NCI-H82 treated with DMSO at 0.1 percent for 48 hours (cell line): ENCODE measurements at regions not wholly inside any gene's neighbourhood (a gene's known extent, or its start where the extent isn't known, plus 50 kb on each side); places are given as distances from the start of the nearest gene placed in this dataset.

ENCODE experiments used
- DNase-seq: peaks from one replicate; lab custom pipeline; 2025; ENCODE audit not compliant: unreplicated experiment; lab: John Stamatoyannopoulos, UW

DNA sequence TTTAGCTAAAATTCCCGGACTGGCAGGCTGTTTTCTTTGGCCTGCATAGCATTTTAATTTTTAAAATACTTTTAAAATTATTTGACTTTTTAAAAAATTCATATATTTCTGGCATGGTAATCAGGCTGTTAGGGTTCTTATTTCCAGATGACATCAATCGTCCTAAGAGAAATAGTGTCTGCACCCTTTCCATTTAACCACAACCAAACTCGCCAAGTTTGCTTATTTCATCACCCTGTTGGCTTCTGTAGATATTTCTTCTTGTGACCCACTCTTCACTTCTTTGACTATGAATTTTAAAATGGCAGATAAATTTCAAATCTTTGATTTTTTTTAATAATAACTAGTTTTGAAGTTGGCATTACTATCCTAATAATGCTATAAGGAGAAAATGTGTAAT lies 675.7 kb upstream of the FTMT start:
- no peak for DNase-seq

DNA sequence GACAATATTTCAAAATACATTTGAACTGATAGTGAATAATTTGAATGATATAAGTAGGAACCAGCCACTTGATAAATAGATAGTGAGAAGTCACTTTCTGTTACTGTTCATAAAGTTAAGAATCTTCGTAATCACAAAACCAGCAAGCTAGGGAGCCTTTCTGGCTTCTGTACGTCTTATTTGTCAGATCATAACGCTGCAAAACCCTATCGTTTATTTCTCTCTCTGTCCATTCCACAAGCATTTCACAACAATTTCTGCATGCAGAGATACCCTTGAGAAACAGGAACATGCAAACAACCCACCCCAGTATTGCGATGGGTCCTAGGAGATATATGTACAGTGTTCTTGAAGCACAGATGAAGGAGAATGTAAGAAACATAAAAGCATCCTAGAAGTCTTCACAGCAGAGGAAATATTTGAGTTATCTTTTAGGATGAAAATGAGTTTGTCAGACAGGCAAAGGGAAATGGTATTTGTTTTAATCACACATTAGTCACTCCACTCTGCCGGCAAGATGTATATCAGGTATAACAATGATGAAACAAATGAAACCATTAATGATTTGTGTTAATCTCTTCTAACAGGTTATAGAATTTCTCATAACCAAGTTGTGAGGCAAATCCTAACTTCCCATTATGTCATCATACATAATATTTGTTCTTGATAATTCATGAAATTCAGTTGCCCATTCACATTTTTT lies 668.7 kb upstream of the FTMT start:
- no peak for DNase-seq

DNA sequence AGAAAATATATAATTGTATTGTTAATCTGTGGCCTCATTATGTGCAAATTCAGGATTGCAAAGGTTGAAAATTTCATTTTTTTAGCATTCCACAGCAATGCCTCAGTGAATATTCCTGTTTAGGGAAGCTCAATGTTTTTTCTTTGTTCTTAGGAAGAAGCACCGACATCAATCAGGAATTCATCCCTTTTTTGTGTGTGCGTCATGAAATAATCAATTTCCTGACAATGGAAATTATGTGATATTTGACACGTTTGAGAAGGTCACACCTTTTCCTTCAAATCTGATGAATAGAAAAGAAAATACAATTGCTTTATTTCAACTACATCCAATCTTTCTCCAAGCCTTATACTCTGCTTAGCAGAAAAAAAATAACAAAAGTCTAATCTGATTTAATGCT lies 662.8 kb upstream of the FTMT start:
- no peak for DNase-seq

DNA sequence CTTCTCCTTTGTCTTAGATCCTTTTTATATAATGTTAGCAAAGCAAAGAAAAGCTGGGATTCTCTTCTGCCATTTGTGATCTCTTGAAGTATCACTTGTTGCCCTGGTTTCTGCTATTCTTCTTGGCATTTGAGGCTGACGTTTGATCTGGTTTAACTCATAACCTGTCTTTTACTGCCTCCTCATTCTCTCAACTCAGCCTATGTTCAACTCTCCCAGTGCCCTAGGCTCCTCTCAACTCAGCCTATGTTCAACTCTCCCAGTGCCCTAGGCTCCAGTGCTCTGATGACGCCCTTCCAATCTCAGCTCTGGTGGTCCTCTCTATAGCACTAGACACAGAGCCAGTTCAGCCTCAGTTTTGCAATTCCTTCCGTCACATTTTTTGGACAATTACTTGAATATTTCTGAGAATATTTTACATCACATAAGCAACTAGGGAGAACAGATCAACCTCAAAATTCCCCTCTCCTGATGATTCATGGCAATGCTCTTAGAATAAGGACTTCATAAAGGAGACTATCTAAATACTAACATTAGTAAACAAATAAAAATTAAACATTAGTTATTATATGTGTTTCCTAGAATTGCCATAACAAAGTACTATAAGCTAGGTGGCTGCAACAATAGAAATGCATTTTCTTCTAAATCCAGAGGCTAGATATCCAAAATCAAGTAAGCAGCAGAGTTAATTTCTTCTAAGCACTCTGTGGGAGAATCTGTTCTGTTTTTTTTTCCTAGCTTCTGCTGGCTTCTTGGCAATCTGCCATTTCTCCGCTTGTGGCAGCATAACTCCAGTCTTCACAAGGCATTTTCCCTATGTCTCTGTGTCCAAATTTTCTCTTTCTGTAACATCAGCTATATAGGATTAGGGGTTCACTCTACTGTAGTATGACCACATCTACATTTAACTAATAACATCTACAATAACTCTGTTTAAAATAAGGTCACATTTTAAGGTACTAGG lies 662.1 kb upstream of the FTMT start:
- DNase-seq, result peak; percentile 19

DNA sequence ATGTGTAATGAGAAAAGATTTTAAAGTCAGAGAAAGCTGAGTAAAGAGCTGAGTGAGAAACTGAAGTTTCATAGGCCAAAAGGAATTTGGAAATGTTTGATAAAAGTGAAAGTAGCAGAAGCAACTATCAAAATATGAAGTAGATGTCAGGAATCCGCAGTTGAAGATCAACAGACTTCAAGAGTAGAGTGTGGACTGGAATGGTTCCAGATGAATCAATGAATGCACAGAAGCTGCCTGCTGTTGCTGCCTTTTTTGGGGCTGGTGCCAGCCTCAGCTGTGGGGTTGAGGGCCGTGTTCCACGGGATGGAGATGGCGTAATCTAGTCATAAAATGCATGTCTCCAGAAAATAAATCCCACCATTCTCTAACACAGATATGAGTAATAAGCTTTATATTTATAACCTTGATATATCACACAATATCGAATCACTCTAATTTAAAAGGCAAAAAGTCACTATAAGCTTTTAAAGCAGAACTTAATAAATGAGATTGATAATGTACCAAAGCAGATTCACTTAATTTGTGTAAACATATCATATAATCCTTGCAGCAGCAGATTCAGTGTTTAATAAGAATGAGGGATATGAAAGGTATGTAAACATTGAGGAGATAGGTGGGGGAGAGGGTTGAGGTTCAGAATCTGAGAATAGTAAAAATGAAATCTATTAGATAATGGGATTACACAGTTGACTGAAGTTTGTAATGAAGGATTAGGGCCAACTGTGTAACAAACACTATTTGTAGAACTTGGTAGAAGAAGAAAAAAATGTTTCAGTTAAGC lies 652.3 kb upstream of the FTMT start:
- no peak for DNase-seq

DNA sequence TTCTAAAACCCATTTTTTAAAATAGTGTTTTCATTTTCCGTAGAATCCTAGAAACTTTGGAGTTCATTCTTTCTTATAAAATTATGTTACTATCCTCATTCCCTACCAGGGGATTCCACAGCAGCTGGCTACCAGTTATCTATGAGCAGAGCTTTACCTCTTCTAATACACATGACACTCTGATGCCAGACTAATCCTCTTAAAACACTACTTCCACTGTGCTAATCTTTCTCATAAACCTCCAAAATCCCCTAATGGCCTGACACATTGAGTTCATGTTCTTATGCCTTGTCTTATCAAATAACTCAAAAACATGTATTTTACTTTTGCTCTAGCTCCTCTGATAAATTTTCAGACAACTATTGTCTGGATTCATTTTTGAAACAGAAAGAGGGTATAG lies 633.6 kb upstream of the FTMT start:
- DNase-seq, result peak; percentile 94

DNA sequence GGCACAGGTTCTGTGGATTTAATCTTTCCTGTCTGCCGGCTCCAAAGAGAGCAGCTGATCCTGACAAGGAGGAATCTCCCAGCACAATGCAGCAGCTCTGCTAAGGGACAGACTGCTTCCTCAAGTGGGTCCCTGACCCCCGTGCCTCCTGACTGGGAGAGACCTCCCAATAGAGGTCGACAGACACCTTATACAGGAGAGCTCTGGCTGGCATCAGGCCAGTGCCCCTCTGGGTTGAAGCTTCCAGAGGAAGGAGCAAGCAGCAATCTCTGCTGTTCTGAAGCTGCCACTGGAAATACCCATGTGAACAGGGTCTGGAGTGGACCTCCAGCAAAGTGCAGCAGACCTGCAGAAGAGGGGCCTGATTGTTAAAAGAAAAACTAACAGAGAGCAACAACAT lies 630.2 kb upstream of the FTMT start:
- DNase-seq, result no peak

DNA sequence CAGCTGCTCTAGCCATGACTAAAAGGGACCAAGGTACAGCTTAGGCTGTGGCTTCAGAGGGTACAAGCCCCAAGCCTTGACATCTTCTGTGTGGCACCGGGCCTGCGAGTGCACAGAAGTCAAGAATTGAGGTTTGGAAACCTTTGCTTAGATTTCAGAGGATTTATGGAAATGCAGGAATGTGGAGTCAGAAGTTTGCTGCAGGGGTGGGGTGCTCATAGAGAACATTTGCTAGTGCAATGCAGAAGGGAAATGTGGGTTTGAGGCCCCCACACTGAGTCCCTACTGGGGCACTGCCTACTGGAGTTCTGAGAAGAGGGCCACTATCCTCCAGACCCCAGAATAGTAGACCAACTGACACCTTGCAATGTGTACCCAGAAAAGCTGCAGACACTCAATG lies 624.9 kb upstream of the FTMT start:
- no peak for DNase-seq

DNA sequence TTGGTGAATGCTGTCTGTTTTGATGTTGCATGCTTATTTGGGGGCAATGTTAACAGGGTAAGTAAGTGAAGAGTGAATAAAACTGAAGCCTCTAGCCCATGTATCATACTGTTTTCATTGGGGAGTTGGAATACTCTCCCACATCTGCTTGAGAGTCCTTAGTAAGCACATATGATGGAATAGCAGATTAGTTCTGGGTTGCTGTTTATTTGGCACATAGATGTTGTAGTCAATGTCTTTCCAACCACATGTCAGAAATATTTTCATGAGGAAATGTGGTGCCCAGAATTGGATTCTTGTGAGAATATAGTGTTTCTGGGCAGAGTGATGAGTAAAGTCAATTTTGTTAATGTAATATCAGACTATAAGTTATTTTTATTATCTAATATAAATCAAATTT lies 611.7 kb upstream of the FTMT start:
- DNase-seq, result no peak

DNA sequence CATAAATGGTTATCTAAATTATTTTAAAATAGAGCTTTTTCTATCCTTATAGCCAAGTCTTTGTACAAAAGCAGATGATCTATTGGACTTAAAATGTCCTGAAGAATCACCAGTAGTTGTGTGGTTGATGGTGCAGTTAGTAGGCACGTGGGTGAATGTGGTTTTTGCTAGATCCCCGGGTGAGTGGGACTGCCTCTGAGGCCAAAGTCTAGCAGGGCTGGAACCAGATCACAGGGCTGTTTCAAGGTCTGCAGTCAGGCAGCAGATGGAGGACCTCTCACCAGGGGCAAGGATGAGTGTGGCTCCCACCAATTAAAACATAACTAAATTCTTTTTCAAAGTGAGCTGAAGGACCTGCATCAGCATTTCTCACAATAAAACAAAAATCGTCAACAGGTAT lies 604.7 kb upstream of the FTMT start:
- DNase-seq, result no peak

DNA sequence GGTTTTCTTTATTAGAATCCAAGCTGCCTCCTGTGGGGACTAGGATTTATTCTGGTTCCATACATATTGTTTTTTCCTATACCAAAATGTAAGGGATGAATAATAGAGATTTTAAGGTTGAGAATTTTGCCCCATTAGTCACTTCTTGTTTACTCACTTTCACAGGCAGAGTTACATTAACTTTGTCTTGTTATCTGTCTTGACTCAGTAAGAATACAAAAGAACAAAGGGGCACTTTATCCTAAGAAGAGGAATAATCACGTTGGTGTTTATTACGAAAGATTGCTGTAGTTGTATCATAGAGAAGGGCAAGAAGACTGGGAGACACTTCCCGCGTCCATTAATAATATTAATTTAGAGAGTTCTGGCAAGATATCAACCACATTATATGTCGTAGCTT lies 599.7 kb upstream of the FTMT start:
- no peak for DNase-seq

DNA sequence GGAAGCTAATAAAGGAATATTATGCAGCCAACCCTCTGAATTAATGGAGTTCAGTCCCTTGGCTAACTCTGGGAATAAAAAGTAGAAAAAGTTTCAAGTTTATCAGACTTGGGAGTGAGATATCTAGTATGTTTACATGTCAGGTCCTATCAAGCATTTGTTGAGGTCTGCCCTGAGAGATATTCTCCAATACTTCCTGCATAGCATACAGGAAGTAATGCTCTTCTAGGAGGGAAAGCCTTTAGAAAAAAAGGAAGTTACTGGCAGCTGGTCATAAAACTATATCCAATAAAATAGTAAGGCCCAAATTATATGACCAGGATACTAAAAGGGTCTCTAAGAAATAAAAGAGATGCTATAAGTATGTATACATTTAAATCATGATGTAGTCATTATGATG lies 594.1 kb upstream of the FTMT start:
- DNase-seq, result no peak

DNA sequence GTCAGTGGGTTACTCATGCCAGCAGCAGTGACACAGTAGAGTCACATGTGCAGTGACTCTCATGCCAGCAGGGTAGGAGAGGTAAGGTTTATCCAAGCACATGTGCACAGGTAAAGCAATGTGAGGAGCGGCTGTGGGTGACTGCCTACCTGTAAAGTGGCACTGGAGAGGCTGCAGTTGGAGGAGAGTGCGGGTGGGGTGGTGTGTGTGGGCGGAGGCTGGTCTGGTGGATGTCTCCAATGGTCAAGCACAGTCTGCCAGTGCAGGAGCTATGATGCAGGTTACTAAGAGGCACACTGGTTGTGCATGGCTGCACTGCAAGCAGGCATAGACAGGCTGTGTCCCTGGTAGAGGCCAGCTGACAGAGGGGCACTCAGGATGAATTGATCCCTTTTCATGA lies 588.2 kb upstream of the FTMT start:
- DNase-seq, result no peak

DNA sequence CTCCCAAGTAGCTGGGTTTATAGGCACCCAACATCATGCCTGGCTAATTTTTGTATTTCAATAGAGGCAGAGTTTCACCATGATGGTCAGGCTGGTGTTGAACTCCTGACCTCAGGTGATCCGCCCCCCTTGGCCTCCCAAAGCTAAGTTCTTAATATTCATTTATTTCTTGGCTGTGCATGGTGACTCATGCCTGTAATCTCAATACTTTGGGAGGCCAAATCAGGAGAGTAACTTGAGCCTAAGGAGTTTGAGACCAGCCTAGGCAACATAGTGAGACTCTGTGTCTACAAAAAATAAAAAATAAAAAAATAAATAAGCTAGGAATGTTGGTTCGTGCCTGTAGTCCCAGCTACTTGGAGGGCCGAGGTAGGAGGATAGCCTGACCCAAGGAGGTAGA lies 587.1 kb upstream of the FTMT start:
- DNase-seq, result no peak

DNA sequence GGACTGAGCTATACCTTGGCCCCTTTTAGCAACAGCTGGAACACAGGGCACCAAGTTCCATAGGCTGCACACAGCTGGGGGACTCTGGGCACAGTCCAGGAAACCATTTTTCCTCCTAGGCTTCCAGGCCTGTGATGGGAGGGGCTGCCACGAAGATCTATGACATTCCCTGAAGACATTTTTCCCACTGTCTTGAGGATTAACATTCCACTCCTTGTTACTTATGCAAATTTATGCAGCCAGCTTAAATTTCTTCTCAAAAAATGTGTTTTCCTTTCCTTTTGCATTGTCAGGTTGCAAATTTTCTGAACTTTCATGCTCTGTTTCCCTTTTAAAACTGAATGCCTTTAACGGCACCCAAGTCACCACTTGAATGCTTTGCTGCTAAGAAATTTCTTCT lies 580.1 kb upstream of the FTMT start:
- DNase-seq, result no peak

DNA sequence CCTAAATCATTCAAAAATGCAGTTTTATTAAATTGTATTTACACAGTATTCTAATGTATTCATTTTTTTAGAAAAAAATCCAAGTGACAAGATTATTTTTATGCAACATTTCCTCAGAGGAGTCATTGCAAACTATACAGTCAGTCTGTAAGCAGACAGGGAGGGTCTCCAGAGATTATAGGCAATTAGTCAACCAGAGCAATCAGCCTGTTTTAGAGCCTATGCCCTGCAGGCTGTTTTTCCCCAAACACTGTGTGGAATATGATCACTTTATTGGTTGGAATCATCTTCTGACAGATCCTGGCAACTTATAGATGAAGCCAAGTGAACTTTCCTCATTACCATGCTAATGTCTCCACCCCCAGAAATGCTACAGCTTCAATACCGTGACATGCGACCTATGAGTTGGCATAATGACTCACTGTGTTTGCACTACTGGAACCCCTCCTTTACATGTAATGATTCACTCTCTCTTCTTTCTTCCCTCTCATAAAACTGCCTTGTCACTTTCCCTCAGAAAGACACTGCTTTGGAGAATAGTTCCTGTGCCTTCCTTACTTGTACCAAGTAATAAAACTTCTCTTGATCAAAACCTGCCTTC lies 577.7 kb upstream of the FTMT start:
- no peak for DNase-seq

DNA sequence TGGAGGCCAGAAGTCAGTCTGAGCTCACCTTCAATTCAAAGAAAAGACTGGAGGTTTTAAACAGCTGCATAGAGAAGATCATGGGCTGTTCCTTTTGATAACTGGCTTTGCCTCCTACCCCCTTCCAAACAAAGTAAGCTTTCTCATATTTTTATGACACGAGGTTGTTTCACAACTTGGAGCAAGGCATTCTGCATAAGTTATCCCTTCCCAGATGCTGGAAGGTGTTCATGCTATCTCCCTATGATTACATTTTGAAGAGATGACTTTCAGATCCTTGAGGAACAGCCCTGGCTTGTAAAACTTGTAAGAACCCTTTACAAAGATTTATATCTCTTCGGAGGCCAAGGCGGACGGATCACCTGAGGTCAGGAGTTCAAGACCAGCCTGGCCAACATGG lies 571.9 kb upstream of the FTMT start:
- no peak for DNase-seq

DNA sequence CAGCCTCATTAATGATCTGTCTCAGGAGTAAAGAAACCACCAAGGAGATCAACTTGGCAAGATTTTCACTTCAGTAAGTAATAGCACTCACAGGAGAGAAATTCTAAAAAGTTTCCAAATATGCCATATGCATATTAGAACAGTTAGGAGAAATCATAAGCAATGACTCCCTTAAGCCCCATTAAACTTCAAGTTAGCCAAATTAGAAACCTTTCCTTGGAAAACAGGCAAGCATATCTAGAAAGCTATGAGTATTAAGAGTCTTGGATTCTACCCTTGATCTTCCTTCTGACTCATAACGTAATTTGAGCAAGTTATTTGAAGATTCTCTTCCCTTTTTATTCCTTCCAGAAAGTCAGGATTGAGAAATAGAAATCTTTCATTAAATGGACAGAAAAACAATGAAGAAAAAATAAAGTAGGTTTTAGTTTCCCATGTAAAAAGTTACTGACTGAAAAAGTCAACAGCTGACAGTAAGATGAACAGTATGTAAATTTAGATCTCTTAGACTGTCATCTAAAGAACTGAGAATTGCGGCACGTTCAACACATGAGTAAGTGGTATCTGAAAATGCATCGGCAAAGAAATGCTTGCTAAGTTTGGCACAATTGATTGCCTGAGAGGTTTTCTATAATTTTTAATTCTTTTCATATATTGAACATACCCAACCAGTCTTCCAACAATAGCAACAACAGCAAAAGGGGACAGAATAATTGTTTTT lies 565.7 kb upstream of the FTMT start:
- no peak for DNase-seq

DNA sequence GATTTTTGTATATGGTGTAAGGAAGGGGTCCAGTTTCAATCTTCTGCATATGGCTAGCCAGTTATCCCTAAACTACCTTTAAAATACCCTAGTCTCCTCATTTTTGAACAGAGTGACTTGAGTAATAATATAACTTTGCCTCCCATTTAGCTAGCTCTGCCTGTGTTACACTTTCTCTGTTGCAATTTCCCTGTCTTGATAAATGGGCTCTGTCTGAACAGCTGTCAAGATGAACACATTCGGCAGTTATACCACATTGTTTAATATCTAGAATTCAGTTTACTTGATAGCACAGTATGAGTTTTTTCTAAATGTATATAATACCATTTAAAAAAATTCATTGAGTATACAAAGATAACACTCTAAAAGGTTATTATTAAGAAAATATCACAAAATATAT lies 562.9 kb upstream of the FTMT start:
- DNase-seq, result no peak

DNA sequence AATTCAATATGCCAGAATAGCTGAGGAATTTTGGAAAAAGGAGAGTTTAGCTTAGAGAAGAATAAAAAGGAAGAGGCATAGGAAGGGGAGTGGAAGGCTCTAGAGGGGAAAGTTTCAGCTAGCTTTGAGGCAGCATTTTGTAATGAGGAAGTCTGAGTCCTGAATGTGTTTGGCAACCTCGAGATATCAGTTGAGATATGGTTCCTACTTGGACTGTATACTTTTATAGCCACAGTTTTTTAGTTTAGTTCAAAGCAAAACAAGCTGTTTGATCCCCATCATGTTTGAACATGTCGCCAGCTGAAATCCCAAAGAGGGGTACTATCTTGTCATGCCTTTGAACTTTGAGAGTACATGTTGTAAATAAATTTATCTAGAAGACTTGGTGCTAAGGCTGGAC lies 559.0 kb upstream of the FTMT start:
- no peak for DNase-seq

DNA sequence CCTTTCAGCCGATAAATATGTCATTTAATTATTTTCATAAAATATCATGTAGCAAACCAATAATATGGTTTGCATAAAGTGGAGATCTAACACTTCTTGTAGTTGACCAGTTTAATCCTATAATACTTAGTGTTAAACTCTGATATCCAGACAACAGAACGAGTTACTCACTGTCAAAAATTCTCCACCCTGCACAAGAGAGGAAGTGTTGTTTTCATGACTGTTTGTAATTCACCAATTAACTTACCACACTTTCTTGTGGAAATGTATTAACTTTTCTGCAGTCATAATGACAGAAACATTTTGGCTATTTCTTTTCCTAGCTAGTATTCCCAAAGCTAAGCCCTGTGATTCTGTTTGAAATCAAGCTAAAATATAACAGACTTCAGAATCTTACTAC lies 555.3 kb upstream of the FTMT start:
- DNase-seq, result no peak
